ENCODE measurements at regions not wholly inside any gene's neighbourhood (a gene's known extent, or its start where the extent isn't known, plus 50 kb on each side); places are given as distances from the start of the nearest gene placed in this dataset.

- Histone ChIP-seq H3K27ac (ENCODE audit: low read depth, low read length) (no peak overlapping the region), H3K14ac (ENCODE audit: insufficient read length) (no peak overlapping the region), H2BK120ac (replicated peaks; ENCODE audit: low read depth, low read length) (no peak overlapping the region), H3K56ac (replicated peaks; ENCODE audit: insufficient read length, low read depth, low read length) (no peak overlapping the region), H3K4me2 (ENCODE audit: insufficient read depth in 1 of 2, low read depth in 2 of 2, low read length in 2 of 2) (no peak overlapping the region), H2AFZ (ENCODE audit: low read length) (no peak overlapping the region), H3K23me2 (ENCODE audit: low read depth, low read length) (no peaks in the 10 kb centered on the region), H3K4me1 (replicated peaks in 1 of 4; ENCODE audit: control insufficient read depth in 3 of 4, insufficient read depth in 4 of 4, low read length in 3 of 4) (peaks cover 0 to 5% (median 0%) of the 10 kb centered on the region in 4 experiments; a peak in 4 of 7 replicates), H3K23ac (ENCODE audit: insufficient read length) (no peak overlapping the region), H3K79me1 (ENCODE audit: low read depth, low read length) (no peaks in the 10 kb centered on the region), H2BK12ac (ENCODE audit: low read depth, low read length) (no peak overlapping the region), H4K8ac (ENCODE audit: extremely low read depth, insufficient read depth, low read length) (no peak overlapping the region), H4K91ac (replicated peaks; ENCODE audit: insufficient read length, low read length) (no peak overlapping the region), H3K36me3 (ENCODE audit: control insufficient read depth in 2 of 4, insufficient read depth in 4 of 4, low read length in 3 of 4) (no peaks in the 10 kb centered on the region), H2BK15ac (ENCODE audit: low read length) (no peak overlapping the region), H2BK20ac (ENCODE audit: low read length) (no peak overlapping the region), H3K27me3 (replicated peaks in 1 of 4; ENCODE audit: control insufficient read depth in 3 of 4, extremely low read depth in 1 of 4, insufficient read depth in 3 of 4, low read length in 3 of 4) (no peaks in the 10 kb centered on the region), H4K5ac (ENCODE audit: insufficient read length, low read depth, low read length) (no peak overlapping the region), H3K4ac (replicated peaks; ENCODE audit: insufficient read length, low read depth, low read length) (no peak overlapping the region), H2BK5ac (ENCODE audit: low read depth, low read length) (no peak overlapping the region), H3K9me3 (ENCODE audit: insufficient read depth in 2 of 2, low read depth in 1 of 2, low read length in 1 of 2) (no peaks in the 10 kb centered on the region), H3K4me3 (ENCODE audit: extremely low read depth in 1 of 4, insufficient read depth in 2 of 4, low read depth in 3 of 4, low read length in 4 of 4) (no peak overlapping the region), H3K18ac (ENCODE audit: extremely low read depth, low read length) (no peak overlapping the region), H2AK5ac (ENCODE audit: low read depth, low read length) (no peak overlapping the region), H3K79me2 (ENCODE audit: control insufficient read depth in 1 of 2, insufficient read depth in 2 of 2, low read length in 2 of 2) (no peaks in the 10 kb centered on the region), H4K20me1 (replicated peaks in 1 of 2; ENCODE audit: control insufficient read depth in 1 of 2, insufficient read depth in 2 of 2, low read length in 2 of 2) (no peaks in the 10 kb centered on the region), H3K9ac (replicated peaks in 1 of 4; ENCODE audit: extremely low read depth in 1 of 4, low read depth in 3 of 4, low read length in 3 of 4) (no peak overlapping the region)
- DNase-seq (ENCODE audit: low read depth in 1 of 2, low spot score in 2 of 2) (no peak), FAIRE-seq (no peak)
- POLR2A ChIA-PET (ENCODE audit: partially characterized antibody): no interaction called here
- WGBS, 2 experiments (ENCODE audit: extremely low coverage in 1 of 2, insufficient coverage in 1 of 2, insufficient read length in 1 of 2, insufficient replicate concordance in 2 of 2, low coverage in 1 of 2, low lambda C conversion rate in 2 of 2, missing lambda C conversion rate in 1 of 2): 88% methylated on average over 5 of the region's 5 CpGs; no CpG with 5 or more reads in 1 of the 2 experiments
- CTCF ChIA-PET (ENCODE audit: partially characterized antibody): interaction anchor here (0.7 to 2.8 kb wide), 15 partner anchors 8 to 542 kb away, joined by 3 to 38 read pairs (median 4); no protein-coding TSS in a partner anchor
- TF ChIP-seq TAF7 (optimal IDR thresholded peaks at IDR 0.05; ENCODE audit: borderline replicate concordance, low read depth, low read length) (no peak), CEBPB (IDR thresholded peaks at IDR 0.05; ENCODE audit: low read depth, low read length) (no peak)
Measured at GRCh38 chr2:122532481-122532880, 777.0 kb downstream of the TSN start.
